ENCODE measurements at regions not wholly inside any gene's neighbourhood (a gene's known extent, or its start where the extent isn't known, plus 50 kb on each side); places are given as distances from the start of the nearest gene placed in this dataset.

- DNase-seq (ENCODE audit: low spot score): no peak
These were observed 276.3 kb upstream of the LDB2 start for GRCh38 chr4:17174751-17175150.

DNA sequence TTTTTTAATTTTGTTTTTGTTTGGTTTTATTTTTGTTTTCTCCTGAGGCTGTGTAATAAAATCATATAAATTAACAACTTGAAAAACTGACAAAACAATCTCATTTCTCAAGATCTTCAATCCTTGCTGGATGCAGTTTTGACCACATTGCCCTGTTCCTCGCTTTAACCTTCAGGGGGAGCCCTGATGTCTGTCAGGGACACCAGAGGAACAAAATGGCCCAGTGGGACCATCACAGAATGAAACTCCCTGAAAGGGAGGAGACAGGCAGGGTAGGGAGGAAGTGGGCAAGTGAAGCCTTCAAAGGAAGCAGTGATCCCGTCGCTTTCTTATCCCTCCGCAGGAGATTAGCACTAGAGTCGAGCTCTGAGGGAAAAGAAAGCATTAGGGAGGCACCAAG lies 274.9 kb upstream of the LDB2 start:
- no peak for DNase-seq (ENCODE audit: low spot score)

GRCh38 chr4:17170131-17170530 lies 271.7 kb upstream of the LDB2 start:
- DNase-seq (ENCODE audit: low spot score): no peak

GRCh38 chr4:17169699-17170098 lies 271.3 kb upstream of the LDB2 start:
- no peak for DNase-seq (ENCODE audit: low spot score)

DNA sequence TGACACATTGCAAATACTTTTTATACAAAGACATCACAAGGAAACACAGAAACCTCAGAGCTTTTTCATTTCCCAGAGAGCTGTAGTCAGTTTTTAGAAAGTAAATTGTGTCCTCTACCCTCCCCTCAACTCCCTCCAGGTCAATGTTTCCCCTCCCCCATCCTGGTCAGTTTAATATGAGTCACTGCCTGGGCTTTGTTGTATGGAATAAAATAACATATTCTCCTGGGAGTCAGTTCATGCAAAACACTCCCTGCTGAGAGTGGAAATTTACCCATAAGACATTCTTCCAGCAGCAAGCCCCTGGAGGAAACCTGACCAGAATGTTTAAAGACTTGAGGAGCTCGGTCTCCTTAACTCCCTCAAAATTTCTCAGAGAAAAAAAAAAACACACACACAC lies 270.1 kb upstream of the LDB2 start:
- DNase-seq (ENCODE audit: low spot score): no peak

DNA sequence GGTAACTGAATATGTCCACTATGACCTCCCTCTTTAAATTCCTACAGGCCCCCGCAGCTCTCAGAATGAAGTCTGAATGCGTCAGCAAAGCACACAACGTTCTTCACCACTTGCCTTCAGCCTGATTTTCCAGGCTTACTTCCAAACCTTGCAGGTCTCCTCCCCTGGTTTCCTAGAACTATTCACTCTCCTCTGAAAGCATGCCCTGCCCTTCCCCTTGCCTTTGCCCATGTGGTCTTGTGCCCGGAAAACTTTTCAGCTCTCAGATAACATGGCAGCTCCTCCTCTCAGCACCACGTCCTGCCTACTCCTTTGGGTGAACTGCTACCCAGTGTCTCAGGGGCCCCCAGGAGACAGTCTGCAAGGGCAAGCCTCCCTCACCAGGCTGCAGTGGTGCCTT lies 268.5 kb upstream of the LDB2 start:
- DNase-seq (ENCODE audit: low spot score): no peak

DNA sequence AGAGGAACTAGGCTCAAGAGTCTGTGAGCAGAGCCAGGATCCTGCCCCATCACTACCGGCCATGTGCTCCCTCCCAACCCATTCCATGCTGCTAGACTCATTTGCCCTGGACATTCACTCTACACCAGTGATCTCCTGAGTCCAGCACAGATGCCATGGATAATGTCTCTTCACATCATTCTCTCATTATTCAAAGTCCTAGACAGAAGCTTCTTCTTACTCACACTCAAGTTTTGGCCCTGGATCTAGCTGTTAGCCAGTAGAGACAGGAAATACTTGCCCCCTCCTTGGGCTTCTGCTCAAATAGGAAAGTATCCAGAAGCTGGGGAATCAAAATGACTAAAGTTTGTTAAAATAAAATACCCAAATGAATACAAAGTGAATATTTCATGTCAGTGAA lies 266.8 kb upstream of the LDB2 start:
- no peak for DNase-seq (ENCODE audit: low spot score)

DNA sequence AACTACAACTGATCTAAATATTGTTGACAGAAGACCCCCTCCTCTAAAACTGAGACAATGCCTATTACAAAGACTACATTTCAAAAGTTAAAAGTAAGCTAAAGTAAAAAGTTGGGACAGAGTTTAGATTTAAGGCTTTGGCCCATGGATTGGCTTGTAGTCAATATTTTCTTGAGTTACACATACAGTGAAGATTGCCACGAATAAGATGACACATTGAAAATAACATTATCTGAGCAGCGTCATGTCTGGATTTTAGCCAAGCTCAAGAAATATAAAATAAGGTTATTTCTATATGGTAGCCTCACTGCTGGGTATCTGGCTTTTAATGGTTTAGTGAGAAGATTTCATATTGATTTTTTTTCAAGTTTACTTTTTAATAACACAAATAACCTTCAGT lies 266.2 kb upstream of the LDB2 start:
- no peak for DNase-seq (ENCODE audit: low spot score)

DNA sequence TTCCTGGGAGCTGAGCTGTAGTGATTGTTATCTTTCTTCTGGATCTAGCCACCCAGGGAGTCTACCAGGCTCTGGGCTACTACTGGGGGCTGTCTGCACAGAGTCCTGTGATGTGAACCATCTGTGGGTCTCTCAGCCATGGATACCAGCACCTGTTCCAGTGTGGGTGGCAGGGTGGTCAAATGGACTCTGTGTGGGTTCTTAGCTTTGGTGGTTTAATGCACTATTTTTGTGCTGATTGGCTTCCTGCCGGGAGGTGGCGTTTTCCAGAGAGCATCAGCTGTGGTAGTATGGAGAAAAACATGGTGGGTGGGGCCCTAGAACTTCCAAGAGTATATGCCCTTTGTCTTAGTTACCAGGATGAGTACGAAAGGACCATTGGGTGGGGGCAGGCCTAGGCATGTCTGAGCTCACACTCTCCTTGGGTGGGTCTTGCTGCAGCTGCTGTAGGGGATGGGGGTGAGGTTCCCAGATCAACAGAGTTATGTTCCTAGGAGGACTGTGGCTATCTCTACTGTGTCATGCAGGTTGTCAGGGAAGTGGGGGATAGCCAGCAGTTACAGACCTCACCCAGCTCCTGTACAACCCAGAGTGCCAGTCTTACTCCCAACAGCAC lies 264.8 kb upstream of the LDB2 start:
- no peak for DNase-seq (ENCODE audit: low spot score)

- DNase-seq (ENCODE audit: low spot score): no peak
These were observed 258.9 kb upstream of the LDB2 start for GRCh38 chr4:17157304-17157703.

- no peak for DNase-seq (ENCODE audit: low spot score)
These were observed 257.0 kb upstream of the LDB2 start for GRCh38 chr4:17155486-17155885.

DNA sequence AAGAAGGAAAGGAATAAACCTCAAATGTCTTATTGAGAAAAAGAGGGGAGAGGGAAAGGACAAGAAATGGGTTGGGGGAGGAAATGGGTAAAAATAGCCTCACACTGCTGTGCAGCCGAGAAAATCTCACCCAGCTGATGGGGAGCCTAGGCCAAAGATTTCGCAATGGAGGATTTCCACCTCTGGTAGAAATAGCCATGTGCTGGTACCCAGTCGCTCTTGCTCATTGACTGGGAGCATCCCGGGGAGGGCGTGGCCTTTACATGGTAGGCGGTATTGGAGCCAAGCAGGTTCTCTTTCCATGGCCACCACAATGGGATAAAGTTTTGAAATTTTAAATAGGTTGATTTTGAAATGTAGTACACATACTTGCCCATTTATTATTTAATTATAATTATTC lies 255.1 kb upstream of the LDB2 start:
- DNase-seq (ENCODE audit: low spot score): no peak

DNA sequence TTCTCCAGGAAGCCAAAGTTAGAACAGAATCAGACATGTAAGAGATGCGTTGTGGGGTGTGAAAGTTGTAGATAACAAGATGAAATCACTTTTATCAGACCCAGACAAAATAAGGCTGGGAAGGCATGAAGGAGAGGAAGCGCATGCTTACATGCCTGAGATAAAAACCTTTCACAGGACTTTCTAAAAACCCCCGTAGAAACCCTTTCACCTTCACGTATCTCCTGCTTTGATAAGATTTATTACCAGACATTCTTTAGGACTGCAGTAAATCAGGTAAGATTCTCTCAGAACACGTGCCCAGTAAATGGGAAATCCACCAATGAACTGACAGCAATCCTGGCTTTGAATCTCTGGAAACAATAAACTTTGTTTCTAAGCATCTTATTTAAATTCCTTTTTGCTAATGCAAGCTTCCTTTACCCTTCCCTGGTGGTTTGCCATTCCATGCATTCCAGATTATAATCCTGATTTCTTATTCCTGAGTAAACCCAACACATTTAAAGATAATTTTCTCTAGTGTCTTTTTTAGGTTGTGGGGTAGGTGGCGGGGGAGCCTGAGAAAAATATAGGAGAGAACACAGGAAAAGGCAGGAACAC lies 254.6 kb upstream of the LDB2 start:
- DNase-seq (ENCODE audit: low spot score): no peak

GRCh38 chr4:17142232-17142711 lies 243.8 kb upstream of the LDB2 start:
- DNase-seq (ENCODE audit: low spot score): no peak

- no peak for DNase-seq (ENCODE audit: low spot score)
These were observed 240.4 kb upstream of the LDB2 start for GRCh38 chr4:17138847-17139246.

- no peak for DNase-seq (ENCODE audit: low spot score)
These were observed 236.1 kb upstream of the LDB2 start for GRCh38 chr4:17134565-17134964.

DNA sequence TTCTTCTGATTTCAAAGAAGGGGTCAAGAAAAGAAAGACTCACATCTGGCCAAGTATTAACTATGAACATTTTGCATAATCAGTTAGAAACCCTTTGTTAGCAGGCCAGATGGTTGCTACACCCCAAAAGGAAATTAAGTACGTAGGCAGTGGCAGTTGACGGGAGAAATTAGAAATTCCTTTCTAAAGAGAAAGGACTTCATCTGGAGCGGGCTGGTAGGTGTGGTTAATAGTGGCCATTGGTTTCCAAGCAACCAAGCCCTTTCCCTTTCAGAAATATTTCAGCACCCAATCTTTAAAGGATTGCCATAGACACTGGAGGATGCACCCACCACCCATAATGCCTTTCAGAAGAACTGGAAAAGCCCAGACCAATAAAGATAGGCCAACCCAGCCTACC lies 235.7 kb upstream of the LDB2 start:
- DNase-seq (ENCODE audit: low spot score): no peak

- no peak for DNase-seq (ENCODE audit: low spot score)
These were observed 233.8 kb upstream of the LDB2 start for GRCh38 chr4:17132226-17132625.

DNA sequence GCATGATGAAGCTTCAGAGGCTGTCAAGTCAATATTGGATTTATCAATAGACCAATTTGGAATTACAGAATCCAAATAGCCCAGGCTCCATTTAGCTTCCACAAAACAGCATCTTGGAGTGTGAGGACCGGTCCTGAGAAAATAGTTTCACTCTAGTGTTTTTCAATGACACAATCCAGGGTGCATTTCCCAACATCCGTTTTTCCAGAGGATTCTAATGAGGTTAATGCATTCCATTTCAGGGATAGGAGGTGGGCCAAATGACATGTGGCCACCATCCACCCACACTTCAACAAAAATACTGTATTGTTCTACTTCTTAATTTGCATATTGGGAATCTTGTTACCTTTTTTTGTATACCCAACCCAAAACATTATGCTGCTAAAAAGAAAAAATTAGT lies 229.8 kb upstream of the LDB2 start:
- no peak for DNase-seq (ENCODE audit: low spot score)

DNA sequence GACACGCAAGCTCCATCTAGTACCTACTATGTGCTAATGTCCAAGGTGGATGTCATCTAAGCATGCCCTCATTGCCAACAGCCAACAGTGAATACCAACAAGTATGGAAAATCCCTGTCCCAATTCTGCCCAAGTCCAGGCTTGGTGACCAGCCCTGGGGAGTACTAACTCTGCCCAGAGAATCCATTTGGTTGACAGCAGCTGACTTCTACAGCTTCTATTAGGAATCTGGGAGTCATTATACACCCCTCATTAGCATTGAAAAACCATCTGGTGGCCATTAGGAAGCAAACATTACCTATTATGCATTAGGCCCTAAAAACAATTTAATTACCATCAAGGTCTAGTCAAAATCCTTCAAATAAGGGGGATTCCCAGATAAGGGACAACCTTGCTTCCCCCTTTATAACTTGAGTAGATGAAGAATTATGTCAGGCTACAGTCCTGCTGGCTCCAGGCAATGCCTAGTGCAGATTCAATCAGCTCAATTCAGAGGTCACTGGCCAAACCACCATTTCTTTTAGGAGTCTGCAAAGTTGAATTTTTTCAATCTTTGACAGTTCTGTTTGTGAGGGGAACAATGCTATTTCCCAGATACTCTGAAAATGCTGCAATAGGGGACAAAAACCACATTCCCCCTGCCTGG lies 228.0 kb upstream of the LDB2 start:
- no peak for DNase-seq (ENCODE audit: low spot score)

DNA sequence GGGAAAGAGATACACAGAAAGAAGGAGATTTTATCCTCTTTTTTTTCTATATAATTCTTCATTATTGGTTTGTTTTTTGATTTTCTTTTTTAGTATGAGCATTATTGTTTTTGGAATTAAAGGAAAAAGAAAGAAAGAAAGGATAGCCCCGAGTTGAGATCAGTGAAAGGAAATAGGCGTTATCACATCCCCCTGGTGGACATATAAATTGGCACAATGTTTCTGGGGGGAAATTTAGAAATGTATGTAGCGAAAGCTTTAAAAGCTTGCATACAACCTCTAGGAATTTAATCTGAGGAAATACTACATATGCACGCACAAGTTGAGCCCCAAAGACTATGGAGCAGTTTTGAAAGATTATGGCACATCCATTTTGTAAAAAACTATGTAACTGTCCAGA lies 226.3 kb upstream of the LDB2 start:
- no peak for DNase-seq (ENCODE audit: low spot score)

- no peak for DNase-seq (ENCODE audit: low spot score)
These were observed 222.3 kb upstream of the LDB2 start for GRCh38 chr4:17120761-17121160.

DNA sequence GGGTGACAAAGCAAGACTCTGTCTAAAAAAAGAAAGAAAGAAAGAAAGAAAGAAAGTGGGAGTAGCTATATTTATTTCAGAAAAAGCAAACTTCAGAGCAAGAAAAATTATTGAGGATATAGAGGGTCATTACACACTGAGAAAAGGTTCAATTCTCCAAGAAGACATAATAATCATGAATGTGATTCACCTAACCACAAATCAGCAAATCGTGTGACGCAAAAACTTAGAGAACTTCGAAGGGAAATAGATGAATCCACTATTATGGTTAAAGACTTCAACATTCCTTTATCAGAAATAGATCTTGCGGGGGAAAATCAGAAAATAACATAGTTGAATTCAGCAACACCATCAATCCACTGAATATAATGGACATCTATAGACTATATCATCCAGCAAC lies 219.3 kb upstream of the LDB2 start:
- DNase-seq (ENCODE audit: low spot score): no peak

DNA sequence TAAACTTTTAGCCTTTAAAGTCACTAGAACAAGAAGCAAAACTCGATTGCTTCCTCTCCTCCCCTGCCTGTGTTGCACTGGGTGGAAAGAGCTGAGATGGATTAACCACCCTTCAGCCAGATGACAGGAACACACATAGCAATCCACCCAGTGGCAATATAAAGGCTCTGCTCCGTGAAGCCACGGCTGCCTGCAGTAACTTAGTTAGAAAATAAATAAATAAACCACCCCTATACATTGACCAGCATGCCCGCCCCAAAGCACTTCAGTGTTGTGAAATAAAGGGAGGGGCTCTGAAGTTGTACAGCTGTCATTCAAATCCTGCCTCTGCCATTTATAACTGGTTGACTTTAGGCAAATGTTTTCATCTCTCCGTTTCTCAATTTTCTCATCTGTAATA lies 217.1 kb upstream of the LDB2 start:
- DNase-seq (ENCODE audit: low spot score): no peak

All from mucosa of gallbladder (tissue), 1 donor.